Fibroblast of pulmonary artery (primary cell): ENCODE measurements at regions not wholly inside any gene's neighbourhood (a gene's known extent, or its start where the extent isn't known, plus 50 kb on each side); places are given as distances from the start of the nearest gene placed in this dataset.
"Not testable (repeated sequence)": the region's sequence is repeated elsewhere in the genome, so short reads cannot be mapped to it uniquely, and the experiment has no call there.

Source experiments
- DNase-seq: peaks from one replicate; pipeline ENCODE4 v3.0.0-alpha.2; 2010; ENCODE audit warnings: low read depth
- H3K4me3 ChIP-seq: replicated peaks from 2 replicates; pipeline ENCODE4 v1.5.1; 2011; ENCODE audit warnings: low read depth, mild to moderate bottlenecking, control low read depth, low read length, moderate library complexity
- TF ChIP-seq, protein P1 (sequence below): IDR thresholded peaks from 2 replicates; pipeline ENCODE4 v1.5.1; 2011; ENCODE audit warnings: mild to moderate bottlenecking, control low read depth, low read length, inconsistent platforms; ENCODE audit errors: missing control alignments

DNA sequence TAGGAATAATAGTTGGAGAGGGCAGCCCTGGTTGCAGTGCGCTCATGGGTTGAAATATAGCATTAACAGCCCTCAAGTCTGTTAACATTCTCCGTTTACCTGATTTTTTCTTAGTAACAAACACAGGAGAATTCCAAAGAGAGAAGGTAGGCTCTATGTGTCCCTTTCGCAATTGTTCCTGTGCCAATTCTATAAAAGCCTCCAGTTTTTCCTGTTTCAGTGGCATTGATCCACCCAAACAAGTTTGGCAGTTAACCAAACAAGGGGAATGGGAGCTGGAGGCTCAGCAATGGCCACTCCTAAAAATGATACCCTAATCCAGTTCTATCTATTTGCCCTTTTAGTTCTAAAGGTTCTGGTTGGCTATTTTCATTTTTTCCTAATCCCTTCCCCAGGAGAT lies 151.6 kb downstream of the ZNF486 start:
- H3K4me3 ChIP-seq, result no peak overlapping the region
- TF ChIP-seq, protein P1, sequence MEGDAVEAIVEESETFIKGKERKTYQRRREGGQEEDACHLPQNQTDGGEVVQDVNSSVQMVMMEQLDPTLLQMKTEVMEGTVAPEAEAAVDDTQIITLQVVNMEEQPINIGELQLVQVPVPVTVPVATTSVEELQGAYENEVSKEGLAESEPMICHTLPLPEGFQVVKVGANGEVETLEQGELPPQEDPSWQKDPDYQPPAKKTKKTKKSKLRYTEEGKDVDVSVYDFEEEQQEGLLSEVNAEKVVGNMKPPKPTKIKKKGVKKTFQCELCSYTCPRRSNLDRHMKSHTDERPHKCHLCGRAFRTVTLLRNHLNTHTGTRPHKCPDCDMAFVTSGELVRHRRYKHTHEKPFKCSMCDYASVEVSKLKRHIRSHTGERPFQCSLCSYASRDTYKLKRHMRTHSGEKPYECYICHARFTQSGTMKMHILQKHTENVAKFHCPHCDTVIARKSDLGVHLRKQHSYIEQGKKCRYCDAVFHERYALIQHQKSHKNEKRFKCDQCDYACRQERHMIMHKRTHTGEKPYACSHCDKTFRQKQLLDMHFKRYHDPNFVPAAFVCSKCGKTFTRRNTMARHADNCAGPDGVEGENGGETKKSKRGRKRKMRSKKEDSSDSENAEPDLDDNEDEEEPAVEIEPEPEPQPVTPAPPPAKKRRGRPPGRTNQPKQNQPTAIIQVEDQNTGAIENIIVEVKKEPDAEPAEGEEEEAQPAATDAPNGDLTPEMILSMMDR, result no peak
- no peak for DNase-seq

DNA sequence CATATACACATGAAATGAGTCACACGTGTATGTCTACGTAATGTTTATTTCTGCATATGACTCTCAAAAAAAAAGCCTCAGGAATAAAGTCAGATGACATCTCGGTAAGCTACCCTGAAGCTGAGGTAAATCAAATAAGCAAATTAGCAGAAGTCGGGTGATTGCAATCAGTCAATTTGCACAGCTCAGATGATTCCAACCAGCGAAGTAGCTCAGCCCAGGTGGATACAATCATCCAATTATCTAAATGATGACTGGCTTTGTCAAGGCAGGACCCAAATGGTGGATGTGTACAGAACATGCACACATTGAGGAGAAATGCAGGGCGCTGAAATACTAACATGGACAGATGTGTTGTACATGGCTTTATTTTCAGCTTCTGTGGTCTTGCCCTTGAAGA lies 148.5 kb downstream of the ZNF486 start:
- TF ChIP-seq, protein P1, result no peak

DNA sequence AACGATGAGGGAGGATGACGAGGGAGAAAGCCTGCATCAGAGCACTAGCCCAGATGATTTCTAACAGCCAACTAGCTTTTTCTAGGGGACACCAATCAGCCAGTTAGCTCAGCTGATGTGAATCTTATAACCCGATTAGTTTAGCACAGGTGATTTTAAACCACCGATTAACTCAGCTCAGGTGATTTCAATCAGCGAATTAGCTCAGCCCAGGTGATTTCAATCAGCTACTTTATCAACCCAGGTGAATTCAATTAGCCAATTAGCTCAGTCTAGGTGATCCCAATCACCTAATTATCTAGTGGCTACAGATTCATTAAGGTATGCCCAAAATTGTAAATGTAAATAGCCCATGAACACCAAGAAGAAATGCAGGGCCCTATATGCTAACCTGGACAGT lies 146.9 kb downstream of the ZNF486 start:
- DNase-seq, result no peak
- TF ChIP-seq, protein P1, result no peak
- H3K4me3 ChIP-seq, result no peak overlapping the region

More for the DNA sequence above, 148.5 kb downstream of the ZNF486 start:
- H3K4me3 ChIP-seq, result no peak overlapping the region
- no peak for DNase-seq

DNA sequence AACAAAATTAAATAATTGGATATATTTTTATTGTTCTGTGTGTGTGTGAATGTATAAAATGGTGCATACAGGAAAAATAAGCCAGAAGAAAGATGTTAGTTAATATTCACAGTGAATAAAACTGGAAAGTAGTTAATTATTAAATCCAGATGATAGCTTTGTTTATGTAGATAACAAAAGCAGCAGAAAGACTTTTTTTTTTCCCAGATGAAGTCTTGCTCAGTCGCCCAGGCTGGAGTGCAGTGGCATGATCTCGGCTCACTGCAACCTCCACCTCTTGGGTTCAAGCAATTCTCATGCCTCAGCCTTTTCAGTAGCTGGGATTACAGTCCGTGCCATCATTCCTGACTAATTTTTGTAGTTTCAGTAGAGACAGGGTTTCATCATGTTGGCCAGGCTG lies 140.1 kb downstream of the ZNF486 start:
- no peak for DNase-seq
- TF ChIP-seq, protein P1, result no peak
- no peak overlapping the region for H3K4me3 ChIP-seq

DNA sequence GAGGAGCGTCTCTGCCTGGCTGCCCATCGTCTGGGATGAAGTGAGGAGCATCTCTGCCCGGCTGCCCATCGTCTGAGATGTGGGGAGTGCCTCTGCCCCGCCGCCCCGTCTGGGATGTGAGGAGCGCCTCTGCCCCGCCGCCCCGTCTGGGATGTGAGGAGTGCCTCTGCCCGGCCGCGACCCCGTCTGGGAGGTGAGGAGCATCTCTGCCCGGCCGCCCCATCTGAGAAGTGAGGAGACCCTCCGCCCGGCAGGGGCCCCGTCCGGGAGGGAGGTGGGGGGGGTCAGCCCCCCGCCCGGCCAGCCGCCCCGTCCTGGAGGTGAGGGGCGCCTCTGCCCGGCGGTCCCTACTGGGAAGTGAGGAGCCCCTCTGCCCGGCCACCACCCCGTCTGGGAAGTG lies 129.3 kb downstream of the ZNF486 start:
- H3K4me3 ChIP-seq, DNase-seq: not testable (repeated sequence)

DNA sequence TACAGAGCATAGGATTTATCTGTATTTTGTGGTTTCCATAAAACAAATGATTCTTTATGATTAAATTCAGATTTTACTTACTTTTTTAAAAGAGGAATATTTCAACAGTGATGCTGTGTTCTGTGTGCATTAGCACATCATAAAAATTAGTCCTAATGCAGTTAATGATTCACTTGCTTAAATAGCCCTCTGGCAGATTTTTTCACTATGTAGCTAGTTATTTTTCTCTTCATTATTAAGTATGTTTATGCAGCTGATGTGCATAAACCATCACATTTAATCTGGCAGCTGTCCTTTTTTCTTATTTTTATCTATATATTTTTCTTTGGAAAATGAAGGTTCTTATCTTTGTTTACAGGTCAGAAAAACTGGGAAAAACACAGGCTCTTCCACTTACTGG lies 127.2 kb downstream of the ZNF486 start:
- no peak for DNase-seq
- H3K4me3 ChIP-seq, result no peak overlapping the region
- TF ChIP-seq, protein P1, result no peak

DNA sequence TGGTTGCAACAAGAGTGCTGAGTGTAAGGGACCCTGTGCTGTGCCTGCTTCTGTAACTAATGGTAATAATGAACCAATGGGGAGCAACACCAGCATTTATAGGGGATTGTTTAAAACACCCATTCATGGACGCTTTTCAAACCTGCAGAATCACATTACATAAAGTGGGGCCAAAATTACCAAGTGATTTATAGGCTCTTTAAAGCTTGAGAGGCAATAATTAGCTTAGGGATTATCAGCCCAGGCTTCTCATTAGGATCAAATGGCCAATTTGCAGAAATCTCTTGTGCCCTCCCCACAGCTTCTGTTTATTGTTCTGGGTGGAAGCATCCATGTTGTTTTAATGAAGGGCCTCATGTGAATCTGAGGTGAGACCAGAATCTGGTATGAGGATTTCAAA lies 125.5 kb downstream of the ZNF486 start:
- not testable (repeated sequence) for DNase-seq, H3K4me3 ChIP-seq

DNA sequence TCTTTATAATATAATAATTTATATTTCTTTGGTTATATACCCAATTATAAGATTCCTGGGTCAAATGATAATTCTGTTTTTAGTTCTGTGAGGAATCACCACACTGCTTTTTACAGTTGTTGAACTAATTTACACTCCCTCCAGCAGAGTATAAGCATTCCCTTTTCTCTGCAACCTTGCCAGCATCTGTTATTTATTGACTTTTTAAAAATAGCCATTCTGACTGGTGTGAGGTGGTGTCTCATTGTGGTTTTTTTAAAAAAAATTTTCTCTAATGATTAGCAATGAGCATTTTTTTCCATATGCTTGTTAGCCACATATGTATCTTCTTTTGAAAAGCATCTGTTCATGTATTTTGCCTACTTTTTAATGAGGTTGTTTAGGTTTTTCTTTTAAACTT lies 122.2 kb downstream of the ZNF486 start:
- TF ChIP-seq, protein P1, result no peak
- DNase-seq, result no peak
- H3K4me3 ChIP-seq, result no peak overlapping the region
